SK-N-SH treated with all-trans-retinoic acid at 6 μM for 48 hours (cell line): ENCODE measurements at regions not wholly inside any gene's neighbourhood (a gene's known extent, or its start where the extent isn't known, plus 50 kb on each side); places are given as distances from the start of the nearest gene placed in this dataset.

Source experiments
- ATAC-seq: fragments of 200-7000 bp; cut with Tn5 transposase; 3 replicates; pipeline ENCODE4 v1.9.1; 2020; ENCODE audit warnings: mild to moderate bottlenecking, moderate library complexity
- ARNTL ChIP-seq: fragments of 450-650 bp; formaldehyde crosslinking; IDR thresholded peaks from 2 replicates; pipeline ENCODE4 v1.5.0; 2020; ENCODE audit warnings: low read depth, mild to moderate bottlenecking, moderate library complexity, borderline replicate concordance
- BACH2 ChIP-seq: fragments of 250-450 bp; sonication (Bioruptor Pico); IDR thresholded peaks from 2 replicates; pipeline ENCODE4 v1.9.0; 2021; ENCODE audit warnings: mild to moderate bottlenecking, borderline replicate concordance
- CREB5 ChIP-seq: fragments of 250-450 bp; sonication (Bioruptor Pico); IDR thresholded peaks from 2 replicates; pipeline ENCODE4 v1.5.1; 2020; ENCODE audit warnings: low read depth, mild to moderate bottlenecking, moderate library complexity
- CSDC2 ChIP-seq: fragments of 250-450 bp; sonication (Bioruptor Pico); IDR thresholded peaks from 2 replicates; pipeline ENCODE4 v1.5.0; 2020; ENCODE audit warnings: mild to moderate bottlenecking, moderate library complexity
- CSRNP3 ChIP-seq: fragments of 250-450 bp; sonication (Bioruptor Pico); IDR thresholded peaks from 2 replicates; pipeline ENCODE4 v1.5.1; 2021; ENCODE audit warnings: mild to moderate bottlenecking, moderate library complexity
- ESRRG ChIP-seq: fragments of 250-450 bp; sonication (Bioruptor Pico); IDR thresholded peaks from 2 replicates; pipeline ENCODE4 v1.6.1; 2021; ENCODE audit warnings: mild to moderate bottlenecking
- ISL1 ChIP-seq: fragments of 250-450 bp; sonication (Bioruptor Pico); IDR thresholded peaks from 2 replicates; pipeline ENCODE4 v2.1.2; 2022; ENCODE audit warnings: mild to moderate bottlenecking, moderate library complexity
- OSR1 ChIP-seq: fragments of 250-450 bp; sonication (Bioruptor Pico); IDR thresholded peaks from 2 replicates; pipeline ENCODE4 v1.8.0; 2022; ENCODE audit warnings: moderate library complexity, mild to moderate bottlenecking, inconsistent platforms
- PATZ1 ChIP-seq: fragments of 250-450 bp; sonication (Bioruptor Pico); IDR thresholded peaks from 2 replicates; pipeline ENCODE4 v1.8.0; 2020; ENCODE audit warnings: mild to moderate bottlenecking, moderate library complexity, borderline replicate concordance
- POU6F1 ChIP-seq: fragments of 250-450 bp; sonication (Bioruptor Pico); IDR thresholded peaks from 2 replicates; pipeline ENCODE4 v1.8.0; 2021; ENCODE audit warnings: low read depth, mild to moderate bottlenecking, moderate library complexity, borderline replicate concordance
- PPARA ChIP-seq: fragments of 250-450 bp; sonication (Bioruptor Pico); IDR thresholded peaks from 2 replicates; pipeline ENCODE4 v1.5.0; 2020; ENCODE audit warnings: mild to moderate bottlenecking, borderline replicate concordance
- RARB ChIP-seq: fragments of 250-450 bp; sonication (Bioruptor Pico); IDR thresholded peaks from 2 replicates; pipeline ENCODE4 v1.8.0; 2021; ENCODE audit warnings: mild to moderate bottlenecking, moderate library complexity
- SNAI2 ChIP-seq: fragments of 250-450 bp; sonication (Bioruptor Pico); IDR thresholded peaks from 2 replicates; pipeline ENCODE4 v1.5.0; 2020; ENCODE audit warnings: mild to moderate bottlenecking, moderate library complexity
- TCF4 ChIP-seq: fragments of 250-450 bp; sonication (Bioruptor Pico); IDR thresholded peaks from 2 replicates; pipeline ENCODE4 v1.8.0; 2021; ENCODE audit warnings: mild to moderate bottlenecking, moderate library complexity, borderline replicate concordance
- TOX ChIP-seq: fragments of 250-450 bp; sonication (Bioruptor Pico); IDR thresholded peaks from 2 replicates; pipeline ENCODE4 v1.8.0; 2021; ENCODE audit warnings: mild to moderate bottlenecking, moderate library complexity, borderline replicate concordance
- TSHZ2 ChIP-seq: fragments of 250-450 bp; sonication (Bioruptor Pico); IDR thresholded peaks from 2 replicates; pipeline ENCODE4 v1.5.0; 2020; ENCODE audit warnings: mild to moderate bottlenecking, moderate library complexity
- ZC3H10 ChIP-seq: fragments of 250-450 bp; sonication (Bioruptor Pico); IDR thresholded peaks from 2 replicates; pipeline ENCODE4 v1.5.1; 2021; ENCODE audit warnings: mild to moderate bottlenecking, moderate library complexity
- ZFP30 ChIP-seq: fragments of 450-650 bp; formaldehyde crosslinking; IDR thresholded peaks from 2 replicates; pipeline ENCODE4 v1.5.0; 2022; ENCODE audit warnings: mild to moderate bottlenecking, moderate library complexity
- ZNF565 ChIP-seq: fragments of 450-650 bp; formaldehyde crosslinking; conservative IDR thresholded peaks from 2 replicates; pipeline ENCODE4 v1.5.0; 2020; ENCODE audit warnings: low read depth, mild to moderate bottlenecking, moderate library complexity
- ZNF70 ChIP-seq: fragments of 450-650 bp; formaldehyde crosslinking; IDR thresholded peaks from 2 replicates; pipeline ENCODE4 v1.5.0; 2020; ENCODE audit warnings: mild to moderate bottlenecking, moderate library complexity
- ZNF8 ChIP-seq: fragments of 450-650 bp; formaldehyde crosslinking; IDR thresholded peaks from 2 replicates; pipeline ENCODE4 v1.5.0; 2020; ENCODE audit warnings: mild to moderate bottlenecking, moderate library complexity

- no peak for ATAC-seq
- no peak for TF ChIP-seq POU6F1 (CRISPR knock-in tag)
These were observed 940.1 kb upstream of the TMPRSS15 start for GRCh38 chr21:19343711-19344110.

- no peak for TF ChIP-seq TSHZ2
- no peak for TF ChIP-seq ZFP30 (CRISPR knock-in tag)
- no peak for TF ChIP-seq RARB (CRISPR knock-in tag)
- no peak for TF ChIP-seq PPARA
- TF ChIP-seq PATZ1 (CRISPR knock-in tag), result no peak
- no peak for TF ChIP-seq OSR1 (CRISPR knock-in tag)
- TF ChIP-seq ESRRG (CRISPR knock-in tag), result no peak
- no peak for TF ChIP-seq CSRNP3 (CRISPR knock-in tag)
- no peak for TF ChIP-seq ZC3H10 (CRISPR knock-in tag)
- no peak for TF ChIP-seq CREB5
- TF ChIP-seq ARNTL (CRISPR knock-in tag), result no peak
- TF ChIP-seq CSDC2 (CRISPR knock-in tag), result no peak
- TF ChIP-seq, all 23 proteins: peak for 0
- ATAC-seq, result no peak
These were observed 946.7 kb upstream of the TMPRSS15 start for GRCh38 chr21:19350286-19350685.

GRCh38 chr21:19353256-19353655 is 949.7 kb upstream of the TMPRSS15 start:
- TF ChIP-seq CSRNP3 (CRISPR knock-in tag), result no peak
- no peak for TF ChIP-seq TOX (CRISPR knock-in tag)
- no peak for TF ChIP-seq ZNF565 (CRISPR knock-in tag)
- TF ChIP-seq ZNF8 (CRISPR knock-in tag), result no peak
- no peak for TF ChIP-seq SNAI2 (CRISPR knock-in tag)
- TF ChIP-seq ISL1 (CRISPR knock-in tag), result no peak
- ATAC-seq, result no peak

GRCh38 chr21:19368944-19369343 is 965.4 kb upstream of the TMPRSS15 start:
- ATAC-seq, result no peak
- TF ChIP-seq BACH2, result no peak
- no peak for TF ChIP-seq PPARA
- no peak for TF ChIP-seq CSRNP3 (CRISPR knock-in tag)
- no peak for TF ChIP-seq ARNTL (CRISPR knock-in tag)
- no peak for TF ChIP-seq CSDC2 (CRISPR knock-in tag)
- TF ChIP-seq ZNF565 (CRISPR knock-in tag), result no peak
- TF ChIP-seq ZFP30 (CRISPR knock-in tag), result no peak
- TF ChIP-seq ZNF70 (CRISPR knock-in tag), result no peak
- TF ChIP-seq CREB5, result no peak
- TF ChIP-seq SNAI2 (CRISPR knock-in tag), result no peak
- TF ChIP-seq TCF4 (CRISPR knock-in tag), result no peak
